ENCODE measurements at regions not wholly inside any gene's neighbourhood (a gene's known extent, or its start where the extent isn't known, plus 50 kb on each side); places are given as distances from the start of the nearest gene placed in this dataset.

GRCh38 chr7:142468871-142469665 is 211.2 kb upstream of the PRSS58 start:
- TF ChIP-seq POLR2A (IDR thresholded peaks at IDR 0.05; ENCODE audit: low read depth, low read length): no peak
- TF ChIP-seq POLR2AphosphoS5 (IDR thresholded peaks at IDR 0.05; ENCODE audit: low read depth, low read length): no peak
- TF ChIP-seq TAF1 (IDR thresholded peaks at IDR 0.05; ENCODE audit: low read depth, low read length): no peak
- no peak for TF ChIP-seq SPI1 (IDR thresholded peaks at IDR 0.05; ENCODE audit: low read depth, low read length)
